ENCODE measurements at regions not wholly inside any gene's neighbourhood (a gene's known extent, or its start where the extent isn't known, plus 50 kb on each side); places are given as distances from the start of the nearest gene placed in this dataset.

DNA sequence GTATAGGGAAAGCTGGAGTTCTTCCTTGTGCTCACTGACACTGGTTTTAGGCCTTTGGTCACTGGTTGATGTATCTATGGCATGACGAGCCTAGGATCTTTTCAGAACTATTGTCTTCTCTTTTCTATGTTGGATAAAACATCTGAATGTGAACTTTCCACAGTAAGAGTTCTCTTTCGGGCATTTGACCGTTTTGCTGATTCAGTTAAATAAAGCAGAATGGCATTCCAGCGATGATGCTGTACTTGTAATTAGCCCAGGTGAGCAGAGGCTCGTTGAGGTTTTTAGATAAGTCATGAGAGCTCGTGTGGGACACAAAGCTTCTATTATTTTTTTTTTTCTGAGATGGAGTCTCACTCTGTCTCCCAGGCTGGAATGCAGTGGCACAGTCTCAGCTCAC lies 160.2 kb upstream of the DPP6 start:
- no peak overlapping the region for H3K4me3 ChIP-seq (ENCODE audit: low read depth, low read length)
- TF ChIP-seq, protein P1, sequence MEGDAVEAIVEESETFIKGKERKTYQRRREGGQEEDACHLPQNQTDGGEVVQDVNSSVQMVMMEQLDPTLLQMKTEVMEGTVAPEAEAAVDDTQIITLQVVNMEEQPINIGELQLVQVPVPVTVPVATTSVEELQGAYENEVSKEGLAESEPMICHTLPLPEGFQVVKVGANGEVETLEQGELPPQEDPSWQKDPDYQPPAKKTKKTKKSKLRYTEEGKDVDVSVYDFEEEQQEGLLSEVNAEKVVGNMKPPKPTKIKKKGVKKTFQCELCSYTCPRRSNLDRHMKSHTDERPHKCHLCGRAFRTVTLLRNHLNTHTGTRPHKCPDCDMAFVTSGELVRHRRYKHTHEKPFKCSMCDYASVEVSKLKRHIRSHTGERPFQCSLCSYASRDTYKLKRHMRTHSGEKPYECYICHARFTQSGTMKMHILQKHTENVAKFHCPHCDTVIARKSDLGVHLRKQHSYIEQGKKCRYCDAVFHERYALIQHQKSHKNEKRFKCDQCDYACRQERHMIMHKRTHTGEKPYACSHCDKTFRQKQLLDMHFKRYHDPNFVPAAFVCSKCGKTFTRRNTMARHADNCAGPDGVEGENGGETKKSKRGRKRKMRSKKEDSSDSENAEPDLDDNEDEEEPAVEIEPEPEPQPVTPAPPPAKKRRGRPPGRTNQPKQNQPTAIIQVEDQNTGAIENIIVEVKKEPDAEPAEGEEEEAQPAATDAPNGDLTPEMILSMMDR (IDR thresholded peaks at IDR 0.05; ENCODE audit: insufficient read depth, low read depth, low read length): no peak
- DNase-seq (ENCODE audit: low read depth): no peak

DNA sequence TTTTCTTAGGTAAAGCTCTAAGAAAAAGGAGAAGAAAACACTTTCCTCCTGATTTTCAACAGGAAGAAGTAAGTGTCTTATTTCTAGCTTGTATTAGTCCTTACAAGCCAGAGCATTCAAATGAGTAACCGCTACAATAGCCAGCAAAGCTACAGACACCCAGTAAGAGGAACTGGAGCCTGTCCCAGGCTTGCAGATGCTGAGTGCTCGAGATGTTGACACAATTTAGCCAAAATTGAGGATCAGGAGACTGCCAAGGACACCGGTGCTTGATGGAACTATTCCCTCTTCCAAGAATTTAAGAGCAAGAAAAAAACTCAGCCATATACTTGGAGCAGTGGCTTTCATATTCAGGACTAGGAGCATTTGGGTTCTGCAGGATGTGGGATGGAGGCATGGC lies 149.3 kb upstream of the DPP6 start:
- no peak overlapping the region for H3K4me3 ChIP-seq (ENCODE audit: low read depth, low read length)
- no peak for DNase-seq (ENCODE audit: low read depth)
- TF ChIP-seq, protein P1 (IDR thresholded peaks at IDR 0.05; ENCODE audit: insufficient read depth, low read depth, low read length): no peak

DNA sequence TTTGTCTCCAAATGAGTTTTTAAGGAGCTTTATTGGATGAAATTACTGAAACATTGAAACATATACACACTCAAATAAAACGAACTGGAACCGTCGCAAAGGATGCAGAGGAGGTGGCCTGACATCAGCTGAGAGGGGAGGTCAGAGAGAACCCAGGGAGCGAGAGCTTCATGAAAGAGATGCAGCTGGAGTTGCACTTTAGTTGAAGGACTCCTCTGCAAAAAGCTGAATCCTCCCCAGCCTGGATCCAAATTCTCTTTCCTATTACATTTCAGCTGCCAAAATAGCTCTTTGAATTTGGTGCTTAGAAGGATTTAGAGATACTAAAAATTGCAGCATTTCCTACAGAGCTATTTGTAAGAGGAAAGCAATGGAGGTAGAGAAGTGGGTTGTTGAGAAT lies 140.0 kb upstream of the DPP6 start:
- TF ChIP-seq, protein P1 (IDR thresholded peaks at IDR 0.05; ENCODE audit: insufficient read depth, low read depth, low read length): no peak
- no peak overlapping the region for H3K4me3 ChIP-seq (ENCODE audit: low read depth, low read length)
- no peak for DNase-seq (ENCODE audit: low read depth)

DNA sequence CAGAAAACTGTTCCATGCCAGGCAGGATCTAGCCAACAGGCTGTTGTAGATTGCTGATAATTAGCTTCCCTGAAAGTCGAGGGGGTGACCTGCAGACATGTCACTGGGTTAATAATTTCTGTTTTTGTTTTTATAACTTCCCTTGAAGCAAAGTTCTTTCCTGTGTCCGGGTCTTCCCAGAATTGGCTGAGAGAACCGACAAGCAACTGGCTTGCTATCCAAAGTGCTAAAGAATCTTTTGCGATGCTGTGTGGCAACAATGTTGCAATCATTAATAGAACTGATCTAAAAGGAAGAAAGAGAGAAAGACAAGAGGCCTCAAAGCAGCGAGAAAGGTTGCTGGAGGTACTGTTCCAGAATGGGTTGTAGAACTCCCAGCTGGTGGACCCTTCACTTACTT lies 132.1 kb upstream of the DPP6 start:
- H3K4me3 ChIP-seq (ENCODE audit: low read depth, low read length): no peak overlapping the region
- TF ChIP-seq, protein P1 (IDR thresholded peaks at IDR 0.05; ENCODE audit: insufficient read depth, low read depth, low read length): no peak
- no peak for DNase-seq (ENCODE audit: low read depth)

- TF ChIP-seq, protein P1 (IDR thresholded peaks at IDR 0.05; ENCODE audit: insufficient read depth, low read depth, low read length): no peak
- H3K4me3 ChIP-seq (ENCODE audit: low read depth, low read length): no peak overlapping the region
- DNase-seq (ENCODE audit: low read depth): no peak
Observed at GRCh38 chr7:153920897-153921296, 131.3 kb upstream of the DPP6 start.

- DNase-seq (ENCODE audit: low read depth): no peak
- no peak overlapping the region for H3K4me3 ChIP-seq (ENCODE audit: low read depth, low read length)
- TF ChIP-seq, protein P1 (IDR thresholded peaks at IDR 0.05; ENCODE audit: insufficient read depth, low read depth, low read length): no peak
Observed at GRCh38 chr7:153921408-153921807, 130.8 kb upstream of the DPP6 start.

DNA sequence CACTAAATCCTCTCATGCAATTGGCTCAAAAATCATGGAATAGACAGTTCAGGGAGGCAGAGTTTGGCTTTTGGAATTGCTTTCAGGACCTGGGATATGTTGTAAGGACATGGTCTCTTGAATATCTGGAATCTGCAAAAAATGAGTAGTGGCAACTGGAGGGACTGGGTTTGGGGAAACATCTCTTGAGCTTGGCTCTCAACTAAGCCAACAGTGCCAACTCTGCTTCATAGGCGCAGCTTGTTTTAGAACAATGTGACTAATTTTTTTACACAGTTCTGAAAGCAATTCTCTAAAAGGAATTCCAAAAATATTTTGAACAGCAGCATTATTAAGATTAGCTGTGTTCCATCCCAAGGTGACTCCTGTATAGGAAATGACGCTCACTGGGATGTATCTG lies 121.5 kb upstream of the DPP6 start:
- TF ChIP-seq, protein P1 (IDR thresholded peaks at IDR 0.05; ENCODE audit: insufficient read depth, low read depth, low read length): no peak
- no peak overlapping the region for H3K4me3 ChIP-seq (ENCODE audit: low read depth, low read length)

More for the DNA sequence above, 121.5 kb upstream of the DPP6 start:
- DNase-seq (ENCODE audit: low read depth): no peak
